Spinal cord (tissue), 9 donors: ENCODE measurements at regions not wholly inside any gene's neighbourhood (a gene's known extent, or its start where the extent isn't known, plus 50 kb on each side); places are given as distances from the start of the nearest gene placed in this dataset.

Source experiments
- DNase-seq, 6 donors: peaks; one replicate each; pipeline versions ENCODE4 v3.0.0 to v3.0.0-alpha.2; 2013 to 2015; ENCODE audit warnings: low spot score in 6 of 6, low read depth in 4 of 6
- H3K27ac ChIP-seq: one replicate; pipeline ENCODE4 v1.5.1; 2013; ENCODE audit warnings: low read depth, low read length, control low read depth
- H3K27me3 ChIP-seq: one replicate; pipeline ENCODE4 v1.6.1; 2013; ENCODE audit warnings: low read length; ENCODE audit not compliant: control insufficient read depth, insufficient read depth
- H3K36me3 ChIP-seq: one replicate; pipeline ENCODE4 v1.6.1; 2013; ENCODE audit warnings: low read length; ENCODE audit not compliant: control insufficient read depth, insufficient read depth
- H3K4me1 ChIP-seq: one replicate; pipeline ENCODE4 v1.6.1; 2013; ENCODE audit warnings: low read length; ENCODE audit not compliant: control insufficient read depth, insufficient read depth
- H3K4me3 ChIP-seq: one replicate; pipeline ENCODE4 v1.5.1; 2013; ENCODE audit warnings: low read depth, low read length, control low read depth
- H3K9me3 ChIP-seq: one replicate; pipeline ENCODE4 v1.6.1; 2013; ENCODE audit warnings: low read length; ENCODE audit not compliant: control insufficient read depth, insufficient read depth
- WGBS: methylation state at CpG from one replicate; pipeline ENCODE4 v1.1.5; 2013; ENCODE audit warnings: missing lambda C conversion rate; ENCODE audit not compliant: insufficient coverage; 5-methylcytosine and 5-hydroxymethylcytosine counted together
- donor health status: healthy.

DNA sequence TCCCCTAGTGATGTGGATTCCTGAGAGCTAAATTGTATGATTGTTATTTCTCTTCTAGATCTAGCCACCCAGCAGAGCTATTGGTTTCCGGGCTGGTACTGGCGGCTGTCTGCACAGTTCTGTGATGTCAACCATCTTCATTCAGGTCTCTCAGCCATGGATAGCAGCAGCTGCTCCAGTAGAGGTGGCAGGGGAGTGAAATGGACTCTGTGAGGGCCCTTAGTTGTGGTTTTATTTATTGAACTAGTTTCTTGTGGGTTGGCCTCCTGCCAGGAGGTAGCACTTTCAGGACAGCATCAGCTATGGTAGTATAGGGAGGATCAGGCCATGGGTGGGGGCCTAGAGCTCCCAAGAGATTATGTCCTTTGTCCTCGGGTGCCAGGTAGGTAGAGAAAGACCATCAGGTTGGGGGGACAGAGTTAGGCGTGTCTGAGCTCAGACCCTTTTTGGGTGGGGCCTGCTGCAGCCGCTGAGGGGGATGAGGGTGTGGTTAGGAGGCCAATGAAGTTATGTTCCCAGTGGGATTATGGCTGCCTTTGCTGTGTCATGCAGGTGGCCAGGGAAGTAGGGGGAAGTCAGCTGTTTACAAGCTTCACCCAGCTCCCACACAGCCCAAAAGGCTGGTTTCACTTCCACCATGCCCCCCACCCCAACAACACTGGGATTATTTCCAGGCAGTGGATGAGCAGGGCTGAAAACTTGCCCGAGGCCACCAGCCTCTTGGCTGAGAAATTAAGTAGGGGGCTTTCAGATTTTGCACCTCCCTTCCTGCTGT, 55.1 kb upstream of the RGS4 start:
- no peak for DNase-seq
- WGBS: 90% methylated on average over 4 of the region's 6 CpGs
- Histone ChIP-seq H3K27me3 (no peaks in the 10 kb centered on the region), H3K27ac (no peak overlapping the region), H3K9me3 (no peaks in the 10 kb centered on the region), H3K4me1 (no peaks in the 10 kb centered on the region), H3K4me3 (no peak overlapping the region), H3K36me3 (no peaks in the 10 kb centered on the region)

DNA sequence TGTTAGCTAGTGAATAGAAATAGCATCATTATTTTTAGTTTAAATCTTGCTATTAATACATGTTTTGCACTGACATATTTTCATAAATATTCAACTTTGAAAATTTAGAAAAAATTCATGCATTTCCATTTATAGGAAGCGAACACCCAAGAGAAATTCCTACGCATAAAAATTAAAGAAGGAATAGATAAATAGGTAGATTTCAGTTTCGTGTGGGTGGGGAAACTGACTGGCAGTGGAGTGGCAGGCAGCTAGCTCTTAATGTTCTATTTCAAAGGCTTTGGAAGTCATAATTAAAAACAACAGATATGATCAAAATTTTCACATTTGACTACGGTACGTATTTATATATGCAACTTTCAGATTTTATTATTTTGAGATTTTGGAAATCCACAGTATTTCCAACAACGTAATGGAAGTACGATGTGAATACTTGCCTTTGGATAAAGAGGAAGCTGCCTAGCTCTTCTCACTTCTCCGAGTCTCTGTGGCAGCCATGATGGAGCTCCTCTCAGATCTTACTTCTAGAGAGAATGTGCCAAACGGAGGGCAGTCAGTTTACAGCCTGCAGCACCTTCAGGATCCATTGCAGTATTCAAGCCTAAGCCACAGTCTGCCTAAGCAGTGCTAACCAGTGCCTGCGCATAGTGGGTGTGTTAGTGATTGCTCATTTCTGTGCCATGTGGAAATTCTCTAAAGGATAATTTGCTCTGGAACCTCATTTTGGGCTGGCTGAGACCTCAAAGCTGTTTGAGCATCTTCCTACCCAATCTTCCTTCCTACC, 62.9 kb upstream of the RGS4 start:
- WGBS: 80% methylated on average over 2 of the region's 10 CpGs
- H3K27me3 ChIP-seq: no peaks in the 10 kb centered on the region
- H3K4me1 ChIP-seq: no peaks in the 10 kb centered on the region
- H3K36me3 ChIP-seq: no peaks in the 10 kb centered on the region
- no peaks in the 10 kb centered on the region for H3K9me3 ChIP-seq
- no peak overlapping the region for H3K27ac ChIP-seq
- H3K4me3 ChIP-seq: no peak overlapping the region
- DNase-seq: no peak

- DNase-seq: no peak
- WGBS: 100% methylated on average over 1 of the region's 2 CpGs
- no peaks in the 10 kb centered on the region for H3K9me3 ChIP-seq
- no peak overlapping the region for H3K27ac ChIP-seq
- no peaks in the 10 kb centered on the region for H3K4me1 ChIP-seq
- H3K36me3 ChIP-seq: no peaks in the 10 kb centered on the region
- no peaks in the 10 kb centered on the region for H3K27me3 ChIP-seq
- H3K4me3 ChIP-seq: no peak overlapping the region
Measured at GRCh38 chr1:162997499-162998285, 71.5 kb upstream of the RGS4 start.

DNA sequence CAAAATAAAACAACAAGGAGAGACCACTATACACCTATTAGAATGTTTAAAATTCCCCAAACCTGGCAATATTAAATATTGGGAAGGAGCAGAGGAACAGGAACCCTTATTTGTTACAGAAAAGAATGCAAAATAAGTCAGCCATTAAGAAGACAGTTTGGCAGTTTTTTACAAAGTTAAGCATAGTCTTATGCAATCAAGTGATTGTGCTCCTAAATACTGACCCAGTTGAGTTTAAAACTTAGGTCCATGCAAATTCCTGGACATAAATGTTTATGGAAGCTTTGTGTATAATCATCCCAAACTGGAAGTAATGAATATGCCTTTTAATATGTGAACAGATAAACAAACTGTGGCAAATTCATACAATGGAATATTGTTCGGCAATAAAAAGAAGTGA, 72.9 kb upstream of the RGS4 start:
- Histone ChIP-seq H3K27ac (no peak overlapping the region), H3K4me3 (no peak overlapping the region), H3K27me3 (no peaks in the 10 kb centered on the region), H3K9me3 (no peaks in the 10 kb centered on the region), H3K4me1 (no peaks in the 10 kb centered on the region), H3K36me3 (no peaks in the 10 kb centered on the region)
- no peak for DNase-seq
- no CpG with 5 or more reads among the region's 1 CpG for WGBS

- Histone ChIP-seq H3K27ac (no peak overlapping the region), H3K4me1 (no peaks in the 10 kb centered on the region), H3K9me3 (no peaks in the 10 kb centered on the region), H3K27me3 (no peaks in the 10 kb centered on the region), H3K36me3 (no peaks in the 10 kb centered on the region), H3K4me3 (no peak overlapping the region)
- DNase-seq: no peak
Measured at GRCh38 chr1:162994921-162995320, 74.2 kb upstream of the RGS4 start.

GRCh38 chr1:162993846-162994245, 75.3 kb upstream of the RGS4 start:
- H3K36me3 ChIP-seq: no peaks in the 10 kb centered on the region
- no peak overlapping the region for H3K4me3 ChIP-seq
- WGBS: no CpG with 5 or more reads among the region's 3 CpGs
- H3K27me3 ChIP-seq: no peaks in the 10 kb centered on the region
- H3K4me1 ChIP-seq: no peaks in the 10 kb centered on the region
- H3K9me3 ChIP-seq: no peaks in the 10 kb centered on the region
- no peak for DNase-seq
- no peak overlapping the region for H3K27ac ChIP-seq

DNA sequence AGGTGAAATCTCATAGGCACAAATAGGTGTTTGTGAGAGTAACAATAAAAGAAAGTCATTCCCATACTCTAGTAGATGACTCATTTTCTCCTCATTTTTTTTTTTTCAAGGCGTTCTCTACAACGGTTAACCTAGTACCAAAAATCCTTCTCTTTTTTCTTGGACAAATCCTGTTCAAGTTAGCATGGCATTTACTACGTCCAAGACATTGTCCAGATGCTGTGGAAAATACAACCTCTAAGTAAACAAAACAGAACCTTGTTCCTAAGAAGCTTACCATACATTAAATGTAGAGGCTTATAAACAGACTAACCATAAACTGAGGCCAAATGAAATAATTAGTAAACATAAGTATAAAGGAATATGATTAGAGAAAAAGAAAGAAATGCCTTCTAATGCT, 76.2 kb upstream of the RGS4 start:
- no peaks in the 10 kb centered on the region for H3K36me3 ChIP-seq
- no peaks in the 10 kb centered on the region for H3K27me3 ChIP-seq
- DNase-seq: no peak
- no peak overlapping the region for H3K4me3 ChIP-seq
- no peaks in the 10 kb centered on the region for H3K9me3 ChIP-seq
- H3K27ac ChIP-seq: no peak overlapping the region
- 100% methylated on average over 1 of the region's 3 CpGs for WGBS
- no peaks in the 10 kb centered on the region for H3K4me1 ChIP-seq

- H3K4me3 ChIP-seq: no peak overlapping the region
- DNase-seq: no peak
- H3K27me3 ChIP-seq: no peaks in the 10 kb centered on the region
- H3K36me3 ChIP-seq: no peaks in the 10 kb centered on the region
- no peaks in the 10 kb centered on the region for H3K4me1 ChIP-seq
- WGBS: 93% methylated on average over 5 of the region's 6 CpGs
- no peak overlapping the region for H3K27ac ChIP-seq
- no peaks in the 10 kb centered on the region for H3K9me3 ChIP-seq
Measured at GRCh38 chr1:162991444-162991843, 77.7 kb upstream of the RGS4 start.

DNA sequence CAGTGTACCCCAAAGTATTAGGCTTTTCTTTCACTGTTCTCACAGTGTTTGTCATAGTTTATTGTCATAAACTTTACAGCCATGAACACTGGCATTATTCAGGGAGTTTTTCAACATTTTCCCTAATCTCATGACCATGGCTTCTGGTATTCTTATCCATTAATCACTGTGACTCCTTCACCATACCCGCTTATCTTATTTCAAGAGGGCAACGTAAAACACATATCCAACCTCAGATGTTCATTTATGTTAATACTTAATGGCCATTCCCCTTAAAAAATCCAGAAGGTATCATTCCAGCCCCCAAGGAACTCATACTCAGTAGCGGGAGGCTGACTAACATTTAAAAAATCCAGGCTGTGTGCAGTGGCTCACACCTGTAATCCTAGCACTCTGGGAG, 78.5 kb upstream of the RGS4 start:
- DNase-seq: no peak
- no peaks in the 10 kb centered on the region for H3K9me3 ChIP-seq
- no peaks in the 10 kb centered on the region for H3K27me3 ChIP-seq
- WGBS: 83% methylated on average over 2 of the region's 3 CpGs
- H3K36me3 ChIP-seq: no peaks in the 10 kb centered on the region
- H3K4me1 ChIP-seq: no peaks in the 10 kb centered on the region
- no peak overlapping the region for H3K4me3 ChIP-seq
- no peak overlapping the region for H3K27ac ChIP-seq
